ENCODE measurements at regions not wholly inside any gene's neighbourhood (a gene's known extent, or its start where the extent isn't known, plus 50 kb on each side); places are given as distances from the start of the nearest gene placed in this dataset.

- Histone ChIP-seq H3K9me3 (replicated peaks in 1 of 3) (no peaks in the 10 kb centered on the region), H3K27ac (no peak overlapping the region), H3K36me3 (replicated peaks in 1 of 2) (no peaks in the 10 kb centered on the region), H3K4me3 (no peak overlapping the region), H3K4me1 (replicated peaks in 1 of 2) (no peaks in the 10 kb centered on the region), H3K27me3 (no peaks in the 10 kb centered on the region)
- TF ChIP-seq POLR2A (IDR thresholded peaks at IDR 0.05) (no peak), CTCF (IDR thresholded peaks at IDR 0.05) (no peak)
- WGBS, 4 donors = 69 to 78% (median 71%) methylated on average over 3 of the region's 3 CpGs
- intact Hi-C loops (cut with DNase I) = no loop called here
- no peak for DNase-seq
These were observed 1096.8 kb upstream of the ACVR2A start for GRCh38 chr2:146748046-146748445.

GRCh38 chr2:146741260-146741659 is 1103.6 kb upstream of the ACVR2A start:
- H3K9me3 ChIP-seq (replicated peaks in 1 of 3) = no peaks in the 10 kb centered on the region
- H3K36me3 ChIP-seq (replicated peaks in 1 of 2) = no peaks in the 10 kb centered on the region
- WGBS, 4 donors = 58 to 71% (median 65%) methylated on average over 4 of the region's 4 CpGs
- H3K4me3 ChIP-seq = no peak overlapping the region
- TF ChIP-seq CTCF (IDR thresholded peaks at IDR 0.05) (no peak), POLR2A (IDR thresholded peaks at IDR 0.05) (no peak)
- no peak overlapping the region for H3K27ac ChIP-seq
- no peaks in the 10 kb centered on the region for H3K4me1 ChIP-seq (replicated peaks in 1 of 2)
- intact Hi-C loops (cut with DNase I) = no loop called here
- no peak for DNase-seq
- no peaks in the 10 kb centered on the region for H3K27me3 ChIP-seq

- Histone ChIP-seq H3K27ac (no peak overlapping the region), H3K4me3 (no peak overlapping the region), H3K27me3 (no peaks in the 10 kb centered on the region), H3K36me3 (replicated peaks in 1 of 2) (no peaks in the 10 kb centered on the region), H3K9me3 (replicated peaks in 1 of 3) (no peaks in the 10 kb centered on the region), H3K4me1 (replicated peaks in 1 of 2) (no peaks in the 10 kb centered on the region)
- no peak for TF ChIP-seq POLR2A (IDR thresholded peaks at IDR 0.05)
- TF ChIP-seq CTCF (IDR thresholded peaks at IDR 0.05) = no peak
- no peak for DNase-seq
- intact Hi-C loops (cut with DNase I) = no loop called here
- 62 to 66% (median 64%) methylated on average over 3 of the region's 3 CpGs for WGBS, 4 donors
These were observed 1110.0 kb upstream of the ACVR2A start for GRCh38 chr2:146734821-146735190.

- no peak for DNase-seq
- peak in 5 of 6 experiments; percentile 25 to 43 (median 38) for TF ChIP-seq CTCF (IDR thresholded peaks at IDR 0.05)
- no peak for TF ChIP-seq POLR2A (IDR thresholded peaks at IDR 0.05)
- H3K27ac ChIP-seq = no peak overlapping the region
- intact Hi-C loops (cut with DNase I) = no loop called here
- no peak overlapping the region for H3K4me3 ChIP-seq
- no peaks in the 10 kb centered on the region for H3K36me3 ChIP-seq (replicated peaks in 1 of 2)
- no peaks in the 10 kb centered on the region for H3K4me1 ChIP-seq (replicated peaks in 1 of 2)
- H3K27me3 ChIP-seq = no peaks in the 10 kb centered on the region
- 27 to 36% (median 31%) methylated on average over 8 of the region's 8 CpGs for WGBS, 4 donors
- H3K9me3 ChIP-seq (replicated peaks in 1 of 3) = no peaks in the 10 kb centered on the region
These were observed 1110.6 kb upstream of the ACVR2A start for GRCh38 chr2:146734042-146734820.
